Vagina (tissue), 2 donors: ENCODE measurements at regions not wholly inside any gene's neighbourhood (a gene's known extent, or its start where the extent isn't known, plus 50 kb on each side); places are given as distances from the start of the nearest gene placed in this dataset.

Source experiments
- POLR2A ChIP-seq, 2 donors: fragments of 450-650 bp; IDR thresholded peaks; one replicate each; pipeline ENCODE4 v1.6.1; 2017; ENCODE audit warnings: antibody characterized with exemption in 2 of 2, mild to moderate bottlenecking in 2 of 2, moderate library complexity in 2 of 2
- TF ChIP-seq, protein P1 (sequence below), 3 experiments: fragments of 450-650 bp in 2 of 3; fragments of 200-600 bp in 1 of 3; sonication (generic) in 1 of 3; IDR thresholded peaks; one replicate each; pipeline ENCODE4 v1.5.1; 2017 to 2019; ENCODE audit warnings: antibody characterized with exemption in 3 of 3, mild to moderate bottlenecking in 2 of 3, moderate library complexity in 2 of 3

DNA sequence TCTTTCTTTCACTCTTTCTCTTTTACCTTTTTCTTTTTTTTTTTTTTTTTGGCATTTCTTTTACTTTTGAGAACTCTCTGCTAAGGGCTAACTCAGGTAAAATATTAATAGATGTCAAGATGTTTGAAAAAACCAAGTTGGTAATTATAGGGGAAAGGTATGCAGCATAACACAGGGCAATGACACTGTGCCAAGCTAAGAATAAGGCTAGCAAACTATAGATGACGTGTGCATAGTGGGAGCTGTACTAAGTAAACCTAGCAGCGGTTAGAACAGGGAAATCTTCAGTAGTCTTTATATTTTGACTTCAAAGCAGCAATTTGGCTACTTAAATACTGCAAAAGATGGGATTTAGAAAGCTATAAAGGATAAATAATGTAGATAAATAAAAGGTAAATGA, 415.4 kb upstream of the RGPD4 start:
- TF ChIP-seq POLR2A (IDR thresholded peaks at IDR 0.05), result no peak
- TF ChIP-seq, protein P1, sequence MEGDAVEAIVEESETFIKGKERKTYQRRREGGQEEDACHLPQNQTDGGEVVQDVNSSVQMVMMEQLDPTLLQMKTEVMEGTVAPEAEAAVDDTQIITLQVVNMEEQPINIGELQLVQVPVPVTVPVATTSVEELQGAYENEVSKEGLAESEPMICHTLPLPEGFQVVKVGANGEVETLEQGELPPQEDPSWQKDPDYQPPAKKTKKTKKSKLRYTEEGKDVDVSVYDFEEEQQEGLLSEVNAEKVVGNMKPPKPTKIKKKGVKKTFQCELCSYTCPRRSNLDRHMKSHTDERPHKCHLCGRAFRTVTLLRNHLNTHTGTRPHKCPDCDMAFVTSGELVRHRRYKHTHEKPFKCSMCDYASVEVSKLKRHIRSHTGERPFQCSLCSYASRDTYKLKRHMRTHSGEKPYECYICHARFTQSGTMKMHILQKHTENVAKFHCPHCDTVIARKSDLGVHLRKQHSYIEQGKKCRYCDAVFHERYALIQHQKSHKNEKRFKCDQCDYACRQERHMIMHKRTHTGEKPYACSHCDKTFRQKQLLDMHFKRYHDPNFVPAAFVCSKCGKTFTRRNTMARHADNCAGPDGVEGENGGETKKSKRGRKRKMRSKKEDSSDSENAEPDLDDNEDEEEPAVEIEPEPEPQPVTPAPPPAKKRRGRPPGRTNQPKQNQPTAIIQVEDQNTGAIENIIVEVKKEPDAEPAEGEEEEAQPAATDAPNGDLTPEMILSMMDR (IDR thresholded peaks at IDR 0.05), result no peak
